ENCODE measurements at regions not wholly inside any gene's neighbourhood (a gene's known extent, or its start where the extent isn't known, plus 50 kb on each side); places are given as distances from the start of the nearest gene placed in this dataset.
"Not testable (repeated sequence)": the region's sequence is repeated elsewhere in the genome, so short reads cannot be mapped to it uniquely, and the experiment has no call there.

DNA sequence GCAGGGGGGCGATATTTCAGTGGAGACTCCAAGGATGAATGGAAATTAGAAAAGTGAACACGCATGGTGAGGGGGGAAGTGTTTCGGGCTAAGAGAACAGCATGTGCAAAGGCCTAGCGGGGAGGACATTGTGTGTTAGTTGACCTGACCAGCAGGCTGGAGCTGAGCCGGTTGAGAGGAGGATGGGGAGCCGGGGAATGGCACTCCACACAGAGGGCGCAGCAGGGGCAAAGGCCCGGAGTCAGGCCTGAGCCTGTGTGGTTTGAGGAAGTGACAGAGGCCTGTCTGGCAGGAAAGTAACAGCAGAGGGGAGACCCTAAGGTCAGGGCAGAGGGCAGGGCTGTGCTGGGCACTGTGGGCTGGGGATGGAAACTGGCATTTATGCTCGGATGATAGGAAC lies 83.2 kb upstream of the ZNF479 start:
- H3K27me3 Mint-ChIP-seq, result no peaks in the 10 kb centered on the region
- no peak for ATAC-seq
- H3K9me3 ChIP-seq (ENCODE audit: control insufficient read depth, low read length, poor library complexity, severe bottlenecking), result no peaks in the 10 kb centered on the region
- no peak for DNase-seq
- H3K27ac Mint-ChIP-seq, result no peak overlapping the region
- no peaks in the 10 kb centered on the region for H3K4me1 Mint-ChIP-seq
- no peaks in the 10 kb centered on the region for H3K36me3 Mint-ChIP-seq (ENCODE audit: low read depth)
- H3K4me3 Mint-ChIP-seq, result no peak overlapping the region

GRCh38 chr7:57216340-57216739 lies 84.1 kb upstream of the ZNF479 start:
- H3K4me1 Mint-ChIP-seq, result no peaks in the 10 kb centered on the region
- H3K27ac Mint-ChIP-seq, result no peak overlapping the region
- no peaks in the 10 kb centered on the region for H3K36me3 Mint-ChIP-seq (ENCODE audit: low read depth)
- ATAC-seq (no peak), DNase-seq (no peak)
- H3K4me3 Mint-ChIP-seq, result no peak overlapping the region
- no peaks in the 10 kb centered on the region for H3K27me3 Mint-ChIP-seq
- H3K9me3 ChIP-seq (ENCODE audit: control insufficient read depth, low read length, poor library complexity, severe bottlenecking), result no peaks in the 10 kb centered on the region

DNA sequence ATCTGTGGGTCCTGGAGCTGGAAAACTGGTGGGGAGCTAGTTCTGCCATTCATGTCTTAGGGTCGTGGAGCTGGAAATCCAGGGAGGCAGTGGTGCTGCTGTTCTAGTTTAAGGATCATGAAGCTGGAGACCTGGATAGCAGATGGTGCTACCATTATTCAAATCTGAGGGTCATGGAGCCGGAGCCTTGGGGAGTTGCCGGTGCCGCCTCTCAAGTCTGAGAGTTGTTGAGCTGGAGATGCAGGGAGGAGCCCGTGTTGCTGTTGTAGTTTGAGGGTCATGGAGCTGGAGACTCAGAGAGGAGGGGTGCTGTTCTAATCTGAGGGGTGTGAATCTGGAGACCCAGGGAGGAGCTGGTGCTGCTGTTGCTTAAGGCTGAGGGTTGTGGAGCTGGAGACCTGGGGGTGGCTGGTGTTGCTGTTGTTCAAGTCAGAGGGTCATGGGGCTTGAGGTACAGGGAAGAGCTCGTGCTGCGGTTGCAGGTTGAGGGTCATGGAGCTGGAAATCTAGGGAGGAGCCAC lies 86.0 kb upstream of the ZNF479 start:
- no peak for ATAC-seq
- peaks cover 3% of the 10 kb centered on the region for H3K9me3 ChIP-seq (ENCODE audit: control insufficient read depth, low read length, poor library complexity, severe bottlenecking)
- Mint-ChIP-seq H3K27me3 (no peaks in the 10 kb centered on the region), H3K4me1 (no peaks in the 10 kb centered on the region), H3K36me3 (ENCODE audit: low read depth) (no peaks in the 10 kb centered on the region), H3K27ac (no peak overlapping the region), H3K4me3 (no peak overlapping the region)
- DNase-seq, result no peak

DNA sequence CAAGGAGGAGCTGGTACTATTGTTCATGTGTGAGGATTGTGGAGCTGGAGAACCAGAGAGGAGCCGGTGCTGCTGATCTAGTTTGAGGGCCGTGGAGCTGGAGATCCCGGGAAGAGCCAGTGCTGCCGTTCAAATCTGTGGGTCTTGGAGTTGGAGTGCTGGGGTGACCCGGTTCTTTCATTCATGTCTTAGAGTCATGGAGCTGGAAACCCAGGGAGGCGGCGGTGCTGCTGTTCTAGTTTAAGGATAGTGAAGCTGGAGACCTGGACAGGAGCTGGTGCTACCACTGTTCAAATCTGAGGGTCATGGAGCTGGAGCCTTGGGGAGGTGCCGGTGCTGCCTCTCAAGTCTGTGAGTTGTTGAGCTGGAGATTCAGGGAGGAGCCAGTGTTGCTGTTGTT lies 88.5 kb upstream of the ZNF479 start:
- Mint-ChIP-seq H3K36me3 (ENCODE audit: low read depth) (no peaks in the 10 kb centered on the region), H3K27ac (no peak overlapping the region), H3K27me3 (no peaks in the 10 kb centered on the region), H3K4me3 (no peak overlapping the region), H3K4me1 (no peaks in the 10 kb centered on the region)
- no peak for DNase-seq
- ATAC-seq, result no peak
- H3K9me3 ChIP-seq (ENCODE audit: control insufficient read depth, low read length, poor library complexity, severe bottlenecking), result peaks cover 3% of the 10 kb centered on the region

DNA sequence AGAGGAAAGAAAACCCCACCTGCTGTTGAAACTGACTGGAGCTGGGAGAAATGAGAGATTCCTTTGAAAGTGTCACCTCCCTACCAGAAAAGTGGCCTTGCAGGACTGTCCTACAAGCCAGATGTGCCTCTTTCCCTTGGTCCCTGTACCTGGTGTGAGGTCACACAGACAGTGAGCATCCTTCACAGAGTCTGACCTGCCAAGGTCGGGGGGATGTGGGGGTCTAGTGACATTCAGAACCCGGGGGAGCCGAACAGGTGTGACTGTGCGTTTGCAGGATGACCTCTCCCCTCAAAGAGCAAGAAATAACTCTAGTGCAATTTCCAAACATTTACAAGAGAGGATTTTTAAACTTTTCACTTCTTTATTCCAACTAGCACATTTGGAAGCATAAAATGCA lies 93.4 kb upstream of the ZNF479 start:
- no peaks in the 10 kb centered on the region for H3K4me1 Mint-ChIP-seq
- H3K36me3 Mint-ChIP-seq (ENCODE audit: low read depth), result no peaks in the 10 kb centered on the region
- no peak for DNase-seq
- peaks cover 7% of the 10 kb centered on the region for H3K9me3 ChIP-seq (ENCODE audit: control insufficient read depth, low read length, poor library complexity, severe bottlenecking)
- ATAC-seq, result no peak
- no peaks in the 10 kb centered on the region for H3K27me3 Mint-ChIP-seq
- H3K27ac Mint-ChIP-seq, result no peak overlapping the region
- H3K4me3 Mint-ChIP-seq, result no peak overlapping the region

DNA sequence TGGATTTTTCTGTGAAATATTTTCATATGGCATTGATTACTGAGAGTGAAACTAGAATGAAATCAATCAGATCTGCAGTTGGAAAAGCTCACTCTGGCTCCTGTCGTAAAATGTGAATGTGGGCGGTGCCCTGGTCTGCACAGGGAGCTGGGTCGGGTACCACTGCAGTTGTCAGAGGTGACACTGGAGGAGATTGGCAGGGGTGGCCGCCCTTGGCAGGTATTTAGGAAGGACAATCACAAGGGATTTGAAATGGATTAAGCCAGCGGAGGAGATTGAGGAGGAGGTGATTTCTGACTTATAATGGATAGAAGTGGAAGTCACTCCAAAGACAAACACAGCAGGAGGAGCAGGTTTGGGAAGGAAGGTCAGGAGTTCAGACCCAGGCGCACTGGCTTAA lies 109.0 kb upstream of the ZNF479 start:
- H3K27ac Mint-ChIP-seq; H3K27me3 Mint-ChIP-seq; DNase-seq; H3K4me1 Mint-ChIP-seq; H3K4me3 Mint-ChIP-seq; ATAC-seq; H3K36me3 Mint-ChIP-seq (ENCODE audit: low read depth); H3K9me3 ChIP-seq (ENCODE audit: control insufficient read depth, low read length, poor library complexity, severe bottlenecking): not testable (repeated sequence)

GRCh38 chr7:57243551-57243950 lies 111.3 kb upstream of the ZNF479 start:
- not testable (repeated sequence) for H3K27ac Mint-ChIP-seq; H3K36me3 Mint-ChIP-seq (ENCODE audit: low read depth); ATAC-seq; DNase-seq; H3K4me1 Mint-ChIP-seq; H3K4me3 Mint-ChIP-seq; H3K27me3 Mint-ChIP-seq; H3K9me3 ChIP-seq (ENCODE audit: control insufficient read depth, low read length, poor library complexity, severe bottlenecking)

DNA sequence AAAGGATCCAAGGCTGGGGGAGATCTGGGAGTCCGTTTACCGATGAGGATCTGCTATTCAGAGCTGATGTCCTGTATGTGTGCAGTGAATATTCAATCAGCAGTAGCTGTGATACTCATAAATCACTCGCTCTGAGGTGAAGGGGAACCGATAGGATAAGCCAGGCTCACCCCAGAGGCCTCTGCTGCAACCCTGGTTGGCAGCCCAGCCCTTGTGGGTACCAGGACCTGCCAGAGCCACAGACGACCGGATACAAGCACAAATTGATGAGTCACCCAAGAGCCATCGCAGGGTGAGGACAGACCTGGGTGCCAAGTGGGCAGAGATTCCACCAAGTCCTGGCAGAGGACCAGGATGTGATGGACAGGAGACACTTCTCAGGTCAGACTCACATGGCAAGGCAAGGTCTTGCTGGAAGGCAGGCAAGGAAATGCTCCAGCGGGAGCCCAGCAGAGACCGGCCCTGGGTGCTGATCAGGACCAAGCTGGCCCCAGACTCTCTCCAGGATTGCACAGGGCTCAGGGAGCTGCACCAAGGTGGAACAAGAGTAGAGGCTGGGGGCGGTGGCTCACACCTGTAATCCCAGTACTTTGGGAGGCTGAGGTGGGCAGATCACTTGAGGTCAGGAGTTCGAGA lies 112.2 kb upstream of the ZNF479 start:
- ATAC-seq; H3K4me1 Mint-ChIP-seq; H3K36me3 Mint-ChIP-seq (ENCODE audit: low read depth): not testable (repeated sequence)

GRCh38 chr7:57245206-57245605 lies 113.0 kb upstream of the ZNF479 start:
- no peaks in the 10 kb centered on the region for H3K36me3 Mint-ChIP-seq (ENCODE audit: low read depth)
- no peaks in the 10 kb centered on the region for H3K27me3 Mint-ChIP-seq
- no peak for DNase-seq
- H3K4me1 Mint-ChIP-seq, result no peaks in the 10 kb centered on the region
- no peak for ATAC-seq
- H3K9me3 ChIP-seq (ENCODE audit: control insufficient read depth, low read length, poor library complexity, severe bottlenecking), result peaks cover 2% of the 10 kb centered on the region
- H3K4me3 Mint-ChIP-seq, result no peak overlapping the region
- H3K27ac Mint-ChIP-seq, result no peak overlapping the region

More for the DNA sequence above, 112.2 kb upstream of the ZNF479 start:
- H3K27ac Mint-ChIP-seq; H3K27me3 Mint-ChIP-seq; H3K9me3 ChIP-seq (ENCODE audit: control insufficient read depth, low read length, poor library complexity, severe bottlenecking); DNase-seq; H3K4me3 Mint-ChIP-seq: not testable (repeated sequence)

- no peaks in the 10 kb centered on the region for H3K36me3 Mint-ChIP-seq (ENCODE audit: low read depth)
- ATAC-seq (no peak), DNase-seq (no peak)
- H3K9me3 ChIP-seq (ENCODE audit: control insufficient read depth, low read length, poor library complexity, severe bottlenecking), result no peaks in the 10 kb centered on the region
- no peaks in the 10 kb centered on the region for H3K4me1 Mint-ChIP-seq
- no peaks in the 10 kb centered on the region for H3K27me3 Mint-ChIP-seq
- H3K27ac Mint-ChIP-seq, result no peak overlapping the region
- no peak overlapping the region for H3K4me3 Mint-ChIP-seq
Measured at GRCh38 chr7:57250801-57251200, 118.6 kb upstream of the ZNF479 start.

GRCh38 chr7:57256637-57257375 lies 124.6 kb upstream of the ZNF479 start:
- H3K4me1 Mint-ChIP-seq, result no peaks in the 10 kb centered on the region
- no peaks in the 10 kb centered on the region for H3K36me3 Mint-ChIP-seq (ENCODE audit: low read depth)
- ATAC-seq, result no peak
- DNase-seq, result no peak
- H3K27me3 Mint-ChIP-seq, result no peaks in the 10 kb centered on the region
- H3K27ac Mint-ChIP-seq, result no peak overlapping the region
- H3K9me3 ChIP-seq (ENCODE audit: control insufficient read depth, low read length, poor library complexity, severe bottlenecking), result no peaks in the 10 kb centered on the region
- no peak overlapping the region for H3K4me3 Mint-ChIP-seq

GRCh38 chr7:57274535-57275283 lies 142.5 kb upstream of the ZNF479 start:
- Mint-ChIP-seq H3K4me1 (no peaks in the 10 kb centered on the region), H3K27ac (no peak overlapping the region), H3K36me3 (ENCODE audit: low read depth) (no peaks in the 10 kb centered on the region), H3K4me3 (no peak overlapping the region), H3K27me3 (no peaks in the 10 kb centered on the region)
- ATAC-seq, result no peak
- H3K9me3 ChIP-seq (ENCODE audit: control insufficient read depth, low read length, poor library complexity, severe bottlenecking), result peaks cover 7% of the 10 kb centered on the region
- DNase-seq, result no peak

- Mint-ChIP-seq H3K4me3 (no peak overlapping the region), H3K27me3 (no peaks in the 10 kb centered on the region), H3K36me3 (ENCODE audit: low read depth) (no peaks in the 10 kb centered on the region), H3K4me1 (no peaks in the 10 kb centered on the region), H3K27ac (no peak overlapping the region)
- ATAC-seq, result no peak
- H3K9me3 ChIP-seq (ENCODE audit: control insufficient read depth, low read length, poor library complexity, severe bottlenecking), result peaks cover 3% of the 10 kb centered on the region
- no peak for DNase-seq
Measured at GRCh38 chr7:57300747-57301146, 149.2 kb upstream of the ZNF716 start.
